Dedifferentiated amniotic fluid mesenchymal stem cell (primary cell): ENCODE measurements at regions not wholly inside any gene's neighbourhood (a gene's known extent, or its start where the extent isn't known, plus 50 kb on each side); places are given as distances from the start of the nearest gene placed in this dataset.
"Not testable (repeated sequence)": the region's sequence is repeated elsewhere in the genome, so short reads cannot be mapped to it uniquely, and the experiment has no call there.

Source experiments
- DNase-seq: peaks from one replicate; pipeline ENCODE4 v3.0.0-alpha.2; 2016; ENCODE audit errors: extremely low spot score

GRCh38 chr2:111395350-111396128, 274.8 kb downstream of the BCL2L11 start:
- not testable (repeated sequence) for DNase-seq

GRCh38 chr2:111400598-111401253, 280.0 kb downstream of the BCL2L11 start:
- DNase-seq = not testable (repeated sequence)

GRCh38 chr2:111401270-111402140, 280.8 kb downstream of the BCL2L11 start:
- DNase-seq = not testable (repeated sequence)

- not testable (repeated sequence) for DNase-seq
Measured at GRCh38 chr2:111402450-111402849, 281.7 kb downstream of the BCL2L11 start.

GRCh38 chr2:111403287-111403686, 282.6 kb downstream of the BCL2L11 start:
- DNase-seq = not testable (repeated sequence)

GRCh38 chr2:111406616-111407015, 285.9 kb downstream of the BCL2L11 start:
- not testable (repeated sequence) for DNase-seq

- DNase-seq = not testable (repeated sequence)
Measured at GRCh38 chr2:111407632-111408194, 287.0 kb downstream of the BCL2L11 start.

GRCh38 chr2:111410868-111411406, 290.2 kb downstream of the BCL2L11 start:
- not testable (repeated sequence) for DNase-seq

GRCh38 chr2:111411867-111412681, 291.4 kb downstream of the BCL2L11 start:
- DNase-seq = not testable (repeated sequence)

- DNase-seq = not testable (repeated sequence)
Measured at GRCh38 chr2:111412841-111413650, 292.3 kb downstream of the BCL2L11 start.

- DNase-seq = not testable (repeated sequence)
Measured at GRCh38 chr2:111413950-111414349, 293.2 kb downstream of the BCL2L11 start.

GRCh38 chr2:111415765-111416743, 295.3 kb downstream of the BCL2L11 start:
- not testable (repeated sequence) for DNase-seq

GRCh38 chr2:111417026-111417425, 296.3 kb downstream of the BCL2L11 start:
- not testable (repeated sequence) for DNase-seq

GRCh38 chr2:111418091-111418875, 297.6 kb downstream of the BCL2L11 start:
- not testable (repeated sequence) for DNase-seq

GRCh38 chr2:111420074-111420473, 299.4 kb downstream of the BCL2L11 start:
- not testable (repeated sequence) for DNase-seq

GRCh38 chr2:111420835-111421234, 300.1 kb downstream of the BCL2L11 start:
- DNase-seq = not testable (repeated sequence)

GRCh38 chr2:111421949-111422348, 301.2 kb downstream of the BCL2L11 start:
- DNase-seq = not testable (repeated sequence)
